Tibial artery (tissue), 4 donors: ENCODE measurements at regions not wholly inside any gene's neighbourhood (a gene's known extent, or its start where the extent isn't known, plus 50 kb on each side); places are given as distances from the start of the nearest gene placed in this dataset.

ENCODE experiments used
- DNase-seq, 2 donors: peaks; one replicate each; pipeline ENCODE4 v3.0.0-alpha.2; 2019
- H3K27ac ChIP-seq, 2 donors: fragments of 200-600 bp; sonication (generic) in 1 of 2; 1 replicate in 1 of 2; 2 replicates in 1 of 2; pipeline ENCODE4 v1.5.1; 2018 to 2019; ENCODE audit warnings: mild to moderate bottlenecking in 1 of 2
- H3K27me3 ChIP-seq, 2 donors: fragments of 200-600 bp; sonication (generic) in 1 of 2; one replicate each; pipeline versions ENCODE4 v1.5.1 to v1.6.0; 2016 to 2019
- H3K36me3 ChIP-seq, 3 donors: fragments of 200-600 bp; sonication (generic) in 2 of 3; one replicate each; pipeline ENCODE4 v1.5.1; 2016 to 2019; ENCODE audit warnings: mild to moderate bottlenecking in 2 of 3
- H3K4me1 ChIP-seq, 4 donors: fragments of 200-600 bp; sonication (generic) in 2 of 4; 1 replicate in 3 of 4; 2 replicates in 1 of 4; pipeline ENCODE4 v1.5.1; 2016 to 2019
- H3K4me3 ChIP-seq, 2 donors: fragments of 200-600 bp; sonication (generic) in 1 of 2; 1 replicate in 1 of 2; 2 replicates in 1 of 2; pipeline ENCODE4 v1.5.1; 2018 to 2019; ENCODE audit warnings: mild to moderate bottlenecking in 2 of 2
- H3K9me3 ChIP-seq, 3 donors: fragments of 200-600 bp; sonication (generic) in 1 of 3; one replicate each; pipeline ENCODE4 v1.5.1; 2016 to 2019
- intact Hi-C: fragments of 100-400 bp; cut with DNase I; formaldehyde crosslinking; loops from one replicate; pipeline ENCODE4 v1.15.0; 2023; ENCODE audit warnings: low total_unique reads
- TF ChIP-seq, protein P1 (sequence below), 2 experiments: fragments of 200-600 bp in 1 of 2; fragments of 450-650 bp in 1 of 2; IDR thresholded peaks; one replicate each; pipeline ENCODE4 v1.5.1; 2017 to 2019; ENCODE audit warnings: antibody characterized with exemption in 2 of 2, mild to moderate bottlenecking in 1 of 2, moderate library complexity in 1 of 2

GRCh38 chr5:179422213-179422855 lies 77.1 kb upstream of the ADAMTS2 start:
- TF ChIP-seq, protein P1, sequence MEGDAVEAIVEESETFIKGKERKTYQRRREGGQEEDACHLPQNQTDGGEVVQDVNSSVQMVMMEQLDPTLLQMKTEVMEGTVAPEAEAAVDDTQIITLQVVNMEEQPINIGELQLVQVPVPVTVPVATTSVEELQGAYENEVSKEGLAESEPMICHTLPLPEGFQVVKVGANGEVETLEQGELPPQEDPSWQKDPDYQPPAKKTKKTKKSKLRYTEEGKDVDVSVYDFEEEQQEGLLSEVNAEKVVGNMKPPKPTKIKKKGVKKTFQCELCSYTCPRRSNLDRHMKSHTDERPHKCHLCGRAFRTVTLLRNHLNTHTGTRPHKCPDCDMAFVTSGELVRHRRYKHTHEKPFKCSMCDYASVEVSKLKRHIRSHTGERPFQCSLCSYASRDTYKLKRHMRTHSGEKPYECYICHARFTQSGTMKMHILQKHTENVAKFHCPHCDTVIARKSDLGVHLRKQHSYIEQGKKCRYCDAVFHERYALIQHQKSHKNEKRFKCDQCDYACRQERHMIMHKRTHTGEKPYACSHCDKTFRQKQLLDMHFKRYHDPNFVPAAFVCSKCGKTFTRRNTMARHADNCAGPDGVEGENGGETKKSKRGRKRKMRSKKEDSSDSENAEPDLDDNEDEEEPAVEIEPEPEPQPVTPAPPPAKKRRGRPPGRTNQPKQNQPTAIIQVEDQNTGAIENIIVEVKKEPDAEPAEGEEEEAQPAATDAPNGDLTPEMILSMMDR (IDR thresholded peaks at IDR 0.05), result no peak
- intact Hi-C loops, result no loop called here

DNA sequence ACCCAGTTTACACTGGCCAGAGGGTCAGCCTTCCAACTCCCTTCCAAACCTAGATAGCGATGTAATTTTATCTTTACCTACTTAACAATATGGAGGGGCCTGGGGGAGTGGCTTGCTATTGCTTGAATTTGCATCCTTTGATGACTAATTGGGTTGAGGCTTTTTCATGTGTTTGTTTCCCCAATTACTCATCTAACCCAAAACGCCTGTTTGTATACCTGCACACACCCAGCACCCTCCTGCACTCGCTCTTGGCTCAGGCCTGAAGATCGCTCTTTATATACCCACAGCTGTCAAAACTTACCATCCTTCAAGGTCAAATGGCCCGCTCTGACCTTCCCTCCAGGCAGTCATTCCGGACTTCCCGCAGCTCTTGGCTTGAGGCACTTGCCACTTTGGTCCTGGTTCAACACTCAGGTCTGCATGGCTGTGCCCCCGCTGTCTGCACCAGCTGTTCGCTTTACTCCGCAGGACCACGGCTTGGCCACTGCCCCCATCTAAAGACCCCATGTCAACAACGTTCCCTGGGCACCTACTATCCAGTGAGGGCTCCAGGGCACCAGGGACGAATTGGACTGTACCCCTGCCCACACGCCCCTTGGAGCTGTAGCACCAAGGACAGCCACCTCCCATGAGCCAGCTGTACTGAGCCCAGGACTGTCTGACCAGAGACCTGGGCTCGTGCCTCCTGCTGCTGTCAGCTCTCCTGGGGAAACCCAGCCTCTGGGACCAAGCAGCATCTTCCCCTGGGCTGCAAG lies 76.1 kb upstream of the ADAMTS2 start:
- Histone ChIP-seq H3K27me3 (peaks cover 0 to 36% of the 10 kb centered on the region in 2 donors), H3K27ac (no peak overlapping the region), H3K9me3 (peaks cover 0 to 3% (median 0%) of the 10 kb centered on the region in 3 donors), H3K4me1 (no peaks in the 10 kb centered on the region), H3K36me3 (no peaks in the 10 kb centered on the region), H3K4me3 (no peak overlapping the region)
- intact Hi-C loops, result no loop called here
- peak in 1 of 2 donors; percentile 62 for DNase-seq
- TF ChIP-seq, protein P1 (IDR thresholded peaks at IDR 0.05), result no peak

More at GRCh38 chr5:179422213-179422855, 77.1 kb upstream of the ADAMTS2 start:
- Histone ChIP-seq H3K4me3 (no peak overlapping the region), H3K9me3 (peaks cover 0 to 3% (median 0%) of the 10 kb centered on the region in 3 donors), H3K4me1 (no peaks in the 10 kb centered on the region), H3K27me3 (peaks cover 0 to 34% of the 10 kb centered on the region in 2 donors), H3K27ac (no peak overlapping the region), H3K36me3 (no peaks in the 10 kb centered on the region)
- DNase-seq, result no peak

DNA sequence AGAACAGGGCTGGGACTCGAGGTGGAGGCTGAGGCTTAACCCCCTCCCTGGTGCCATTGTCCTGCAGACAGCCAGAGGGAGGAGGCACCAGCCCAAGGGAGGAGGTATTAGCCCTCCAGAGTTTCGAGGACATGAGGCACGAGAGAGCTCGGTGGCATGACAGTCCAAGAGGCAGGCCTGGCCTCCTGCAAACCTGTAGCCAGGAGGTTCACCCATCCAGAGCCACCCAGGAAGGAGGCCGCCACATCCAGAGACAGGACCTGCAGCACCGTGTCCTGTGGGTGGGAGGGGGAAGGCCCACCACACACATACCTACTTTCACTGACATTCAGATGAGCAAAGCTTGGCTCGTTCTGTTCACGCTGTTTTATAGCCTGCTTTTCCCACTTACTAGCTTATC lies 75.2 kb upstream of the ADAMTS2 start:
- peaks cover 0 to 38% of the 10 kb centered on the region in 2 donors for H3K27me3 ChIP-seq
- no peak overlapping the region for H3K27ac ChIP-seq
- H3K4me1 ChIP-seq, result no peaks in the 10 kb centered on the region
- DNase-seq, result no peak
- no peak overlapping the region for H3K4me3 ChIP-seq
- intact Hi-C loops, result no loop called here
- peaks cover 0 to 1% (median 0%) of the 10 kb centered on the region in 3 donors for H3K9me3 ChIP-seq
- TF ChIP-seq, protein P1 (IDR thresholded peaks at IDR 0.05), result no peak
- H3K36me3 ChIP-seq, result no peaks in the 10 kb centered on the region

DNA sequence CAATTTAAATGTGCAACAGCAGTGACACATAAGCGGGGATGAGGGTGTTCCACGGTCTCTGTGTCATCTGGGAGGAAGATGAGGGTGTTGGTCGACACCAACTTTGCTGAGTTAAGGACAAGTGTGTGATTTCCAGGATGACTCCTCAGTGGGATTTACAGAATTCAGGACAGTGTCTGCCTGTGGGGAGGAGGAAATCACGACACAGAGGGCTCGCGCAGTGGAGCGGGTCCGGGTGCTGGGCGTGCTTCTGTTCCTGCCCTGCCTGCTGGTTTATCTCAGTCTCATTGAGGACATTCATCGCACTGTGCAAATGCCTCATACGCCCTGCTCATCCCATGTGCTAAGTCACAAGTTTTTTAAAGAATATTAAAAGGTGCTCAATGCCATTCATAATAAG lies 73.7 kb upstream of the ADAMTS2 start:
- TF ChIP-seq, protein P1 (IDR thresholded peaks at IDR 0.05), result no peak
- intact Hi-C loops, result no loop called here
- Histone ChIP-seq H3K4me3 (no peak overlapping the region), H3K4me1 (no peaks in the 10 kb centered on the region), H3K27me3 (peaks cover 0 to 49% of the 10 kb centered on the region in 2 donors), H3K27ac (no peak overlapping the region), H3K9me3 (no peaks in the 10 kb centered on the region), H3K36me3 (no peaks in the 10 kb centered on the region)
- DNase-seq, result no peak

DNA sequence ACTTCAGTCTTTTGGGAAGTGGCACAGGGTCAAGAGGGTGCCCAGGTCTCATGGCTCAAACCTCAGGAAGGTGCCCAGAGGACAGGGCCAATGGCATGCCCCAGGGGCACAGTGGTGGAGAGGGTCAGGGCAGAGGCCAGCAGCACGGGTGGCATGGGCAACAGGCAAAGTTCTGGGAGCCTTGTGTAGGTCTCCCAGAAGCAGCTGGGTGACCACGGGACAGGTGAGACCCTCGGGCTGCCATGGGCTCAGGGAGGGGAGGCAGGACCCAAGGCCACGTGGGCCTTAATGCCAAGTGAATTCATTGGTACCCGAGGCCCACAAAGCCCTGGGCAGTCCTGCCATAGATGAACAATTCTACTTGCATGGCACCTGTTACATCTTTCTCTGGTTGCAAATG lies 72.4 kb upstream of the ADAMTS2 start:
- no peak overlapping the region for H3K4me3 ChIP-seq
- no peaks in the 10 kb centered on the region for H3K9me3 ChIP-seq
- TF ChIP-seq, protein P1 (IDR thresholded peaks at IDR 0.05), result no peak
- no peaks in the 10 kb centered on the region for H3K36me3 ChIP-seq
- DNase-seq, result no peak
- H3K27me3 ChIP-seq, result peaks cover 0 to 52% of the 10 kb centered on the region in 2 donors
- intact Hi-C loops, result no loop called here
- H3K27ac ChIP-seq, result no peak overlapping the region
- no peaks in the 10 kb centered on the region for H3K4me1 ChIP-seq
